GM23338 (cell line): ENCODE measurements at regions not wholly inside any gene's neighbourhood (a gene's known extent, or its start where the extent isn't known, plus 50 kb on each side); places are given as distances from the start of the nearest gene placed in this dataset.
"Not testable (repeated sequence)": the region's sequence is repeated elsewhere in the genome, so short reads cannot be mapped to it uniquely, and the experiment has no call there.

ENCODE experiments used
- ATAC-seq: fragments of 200-7000 bp; cut with Tn5 transposase; 3 replicates; pipeline ENCODE4 v1.9.1; 2020
- DNase-seq: peaks from one replicate; pipeline ENCODE4 v3.0.0-alpha.2; 2015; ENCODE audit warnings: low spot score
- H2AFZ ChIP-seq: fragments of 200-600 bp; sonication (generic); 2 replicates; pipeline ENCODE4 v1.8.0; 2016; ENCODE audit warnings: antibody characterized with exemption, mild to moderate bottlenecking, moderate library complexity
- H3F3A ChIP-seq: fragments of 200-600 bp; sonication (generic); replicated peaks from 2 replicates; pipeline ENCODE4 v1.8.0; 2017; ENCODE audit warnings: antibody characterized with exemption, mixed run types, low read depth
- H3K27ac ChIP-seq: fragments of 200-600 bp; sonication (generic); 2 replicates; pipeline ENCODE4 v1.6.1; 2016; ENCODE audit warnings: low read depth
- H3K27me3 ChIP-seq: fragments of 200-600 bp; sonication (generic); 2 replicates; pipeline ENCODE4 v1.8.0; 2016; ENCODE audit warnings: mild to moderate bottlenecking, mixed run types, moderate library complexity; ENCODE audit not compliant: insufficient read depth
- H3K36me3 ChIP-seq: fragments of 200-600 bp; sonication (generic); 2 replicates; pipeline ENCODE4 v1.8.0; 2016; ENCODE audit warnings: mild to moderate bottlenecking; ENCODE audit not compliant: insufficient read depth
- H3K4me1 ChIP-seq: fragments of 200-600 bp; sonication (generic); 2 replicates; pipeline ENCODE4 v1.8.0; 2016; ENCODE audit warnings: mild to moderate bottlenecking, moderate library complexity; ENCODE audit not compliant: insufficient read depth
- H3K4me2 ChIP-seq: fragments of 200-600 bp; sonication (generic); 2 replicates; pipeline ENCODE4 v1.7.1; 2017; ENCODE audit warnings: mixed run types
- H3K4me3 ChIP-seq: fragments of 200-600 bp; sonication (generic); 2 replicates; pipeline ENCODE4 v1.6.1; 2016; ENCODE audit warnings: mixed run types
- H3K79me2 ChIP-seq: fragments of 200-600 bp; sonication (generic); replicated peaks from 2 replicates; pipeline ENCODE4 v1.8.0; 2017; ENCODE audit warnings: mild to moderate bottlenecking; ENCODE audit not compliant: insufficient read depth
- H3K9me2 ChIP-seq: fragments of 200-600 bp; sonication (generic); 2 replicates; pipeline ENCODE4 v1.8.0; 2017; ENCODE audit not compliant: insufficient read depth
- H4K20me1 ChIP-seq: fragments of 200-600 bp; sonication (generic); replicated peaks from 2 replicates; pipeline ENCODE4 v1.8.0; 2017; ENCODE audit warnings: mild to moderate bottlenecking; ENCODE audit not compliant: insufficient read depth
- H3K27ac Mint-ChIP-seq: 2 replicates; pipeline ENCODE4 v1.8.0; 2020; ENCODE audit warnings: inconsistent platforms, mild to moderate bottlenecking, moderate library complexity, mixed read lengths
- H3K27me3 Mint-ChIP-seq: 3 replicates; pipeline ENCODE4 v1.8.0; 2022; ENCODE audit warnings: low read depth, mild to moderate bottlenecking, moderate library complexity, mixed read lengths, inconsistent platforms; ENCODE audit not compliant: insufficient read depth, poor library complexity
- H3K36me3 Mint-ChIP-seq: 3 replicates; pipeline ENCODE4 v1.8.0; 2021; ENCODE audit warnings: low read depth, mild to moderate bottlenecking, inconsistent platforms, moderate library complexity, mixed read lengths
- H3K4me1 Mint-ChIP-seq: 3 replicates; pipeline ENCODE4 v1.8.0; 2020; ENCODE audit warnings: mild to moderate bottlenecking, inconsistent platforms, mixed read lengths
- H3K4me3 Mint-ChIP-seq: 3 replicates; pipeline ENCODE4 v1.8.0; 2021; ENCODE audit warnings: moderate library complexity, mild to moderate bottlenecking, inconsistent platforms, mixed read lengths
- H3K9me3 Mint-ChIP-seq: 3 replicates; pipeline ENCODE4 v1.8.0; 2020; ENCODE audit warnings: moderate library complexity, mild to moderate bottlenecking, inconsistent platforms, mixed read lengths
- ZNF331 ChIP-seq: fragments of 250-450 bp; sonication (Bioruptor Pico); IDR thresholded peaks from 2 replicates; pipeline ENCODE4 v1.5.0; 2020; ENCODE audit warnings: low read depth, mild to moderate bottlenecking, moderate library complexity
- ZNF462 ChIP-seq: fragments of 250-450 bp; sonication (Bioruptor Pico); IDR thresholded peaks from 2 replicates; pipeline ENCODE4 v1.5.0; 2020; ENCODE audit warnings: mild to moderate bottlenecking, moderate library complexity

DNA sequence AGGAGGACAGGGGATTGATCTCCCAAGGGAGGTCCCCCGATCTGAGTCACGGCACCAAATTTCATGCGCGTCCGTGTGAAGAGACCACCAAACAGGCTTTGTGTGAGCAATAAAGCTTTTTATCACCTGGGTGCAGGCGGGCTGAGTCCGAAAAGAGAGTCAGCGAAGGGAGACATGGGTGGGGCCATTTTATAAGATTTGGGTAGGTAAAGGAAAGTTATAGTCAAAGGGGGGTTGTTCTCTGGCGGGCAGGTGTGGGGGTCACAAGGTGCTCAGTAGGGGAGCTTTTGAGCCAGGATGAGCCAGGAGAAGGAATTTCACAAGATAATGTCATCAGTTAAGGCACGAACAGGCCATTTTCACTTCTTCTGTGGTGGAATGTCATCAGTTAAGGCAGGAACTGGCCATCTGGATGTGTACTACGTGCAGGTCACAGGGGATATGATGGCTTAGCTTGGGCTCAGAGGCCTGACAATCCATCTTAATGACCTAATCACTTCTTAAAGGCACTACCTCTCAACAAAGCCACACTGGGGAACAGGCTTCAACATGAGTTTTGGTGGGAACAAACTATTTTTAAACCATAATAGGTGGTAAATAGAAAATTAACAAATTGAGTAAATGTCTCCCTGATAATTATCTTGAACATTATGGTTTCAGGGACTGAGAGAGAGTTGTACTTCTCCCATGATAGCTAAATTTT, 70.2 kb downstream of the RAP2B start:
- not testable (repeated sequence) for ATAC-seq, H3K79me2 ChIP-seq, H2AFZ ChIP-seq, H3K27me3 ChIP-seq, H3K4me1 ChIP-seq, H3K4me1 Mint-ChIP-seq, H3K27me3 Mint-ChIP-seq, H3K9me3 Mint-ChIP-seq, DNase-seq, H3K9me2 ChIP-seq, H3K27ac ChIP-seq, H3F3A ChIP-seq, H3K27ac Mint-ChIP-seq, H3K4me3 ChIP-seq, H3K36me3 Mint-ChIP-seq, H4K20me1 ChIP-seq, H3K4me3 Mint-ChIP-seq, H3K36me3 ChIP-seq, H3K4me2 ChIP-seq

DNA sequence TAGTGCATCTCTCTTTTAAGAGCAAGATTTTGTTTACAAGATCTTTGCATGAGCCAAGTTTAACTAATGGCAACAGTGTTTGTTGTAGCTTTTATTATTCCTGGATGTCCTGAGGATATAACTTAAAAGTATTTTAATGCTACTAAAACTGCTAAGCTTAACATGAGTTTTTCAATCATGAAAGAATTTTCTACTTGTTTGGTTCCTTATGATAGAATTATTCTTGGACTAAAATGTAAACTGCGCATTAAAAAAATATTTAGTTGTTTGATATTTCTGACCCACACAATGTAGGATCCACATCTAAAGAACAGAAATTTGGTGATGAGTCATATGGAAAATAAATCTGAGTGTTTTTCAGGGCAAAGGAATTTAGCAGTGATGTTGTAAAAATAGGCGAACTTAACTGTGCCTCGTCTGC, 70.8 kb downstream of the RAP2B start:
- H3K79me2 ChIP-seq = no peaks in the 10 kb centered on the region

More for the DNA sequence above, 70.8 kb downstream of the RAP2B start:
- Mint-ChIP-seq H3K4me1 (no peaks in the 10 kb centered on the region), H3K36me3 (no peaks in the 10 kb centered on the region; the same call in 2 of the 3 replicates), H3K9me3 (no peaks in the 10 kb centered on the region; the same call in 1 of the 3 replicates), H3K4me3 (no peak overlapping the region), H3K27ac (no peak overlapping the region), H3K27me3 (peaks cover 7% of the 10 kb centered on the region)
- no peak for TF ChIP-seq ZNF462 (CRISPR knock-in tag)
- no peak for TF ChIP-seq ZNF331 (CRISPR knock-in tag)
- H3K4me1 ChIP-seq = no peaks in the 10 kb centered on the region
- H3K4me2 ChIP-seq = no peak overlapping the region
- H4K20me1 ChIP-seq = no peaks in the 10 kb centered on the region
- ATAC-seq = no peak
- no peak overlapping the region for H2AFZ ChIP-seq
- no peaks in the 10 kb centered on the region for H3F3A ChIP-seq
- no peaks in the 10 kb centered on the region for H3K9me2 ChIP-seq
- H3K4me3 ChIP-seq = no peak overlapping the region
- no peak for DNase-seq
- no peak overlapping the region for H3K27ac ChIP-seq
- H3K27me3 ChIP-seq = no peaks in the 10 kb centered on the region
- no peaks in the 10 kb centered on the region for H3K36me3 ChIP-seq
